ENCODE measurements at regions not wholly inside any gene's neighbourhood (a gene's known extent, or its start where the extent isn't known, plus 50 kb on each side); places are given as distances from the start of the nearest gene placed in this dataset.

GRCh38 chr20:19918965-19919329 lies 98.2 kb upstream of the NAA20 start (continued):
- TF ChIP-seq CSRNP1 (CRISPR knock-in tag; IDR thresholded peaks at IDR 0.05) = no peak
- peak in 1 of 2 experiments; percentile 16; a peak in 1 of 4 replicates for TF ChIP-seq EP300 (IDR thresholded peaks at IDR 0.05; ENCODE audit: low read depth in 2 of 2, low read length in 2 of 2)
- no peak for TF ChIP-seq EP300 (CRISPR knock-in tag; IDR thresholded peaks at IDR 0.05; ENCODE audit: borderline replicate concordance)
- TF ChIP-seq XRCC5 (optimal IDR thresholded peaks at IDR 0.05; ENCODE audit: low read length) = peak; percentile 27
- TF ChIP-seq LCORL (IDR thresholded peaks at IDR 0.05) = no peak
- TF ChIP-seq LCORL (CRISPR knock-in tag; IDR thresholded peaks at IDR 0.05) = no peak; the same call in 1 of the 2 replicates
- TF ChIP-seq ZNF747 (CRISPR knock-in tag; IDR thresholded peaks at IDR 0.05; ENCODE audit: borderline replicate concordance) = 0 out of 2 replicates have a peak, but pooled peaks have one; percentile 45
- 0 out of 2 replicates have a peak, but pooled peaks have one; percentile 18 for TF ChIP-seq ELF1 (CRISPR knock-in tag; IDR thresholded peaks at IDR 0.05)
- TF ChIP-seq BCL3 (CRISPR knock-in tag; IDR thresholded peaks at IDR 0.05) = 0 out of 2 replicates have a peak, but pooled peaks have one; percentile 45
- TF ChIP-seq YEATS2 (CRISPR knock-in tag; IDR thresholded peaks at IDR 0.05; ENCODE audit: borderline replicate concordance) = 0 out of 2 replicates have a peak, but pooled peaks have one; percentile 20
- 0 out of 2 replicates have a peak, but pooled peaks have one; percentile 51 for TF ChIP-seq CBX5 (CRISPR knock-in tag; IDR thresholded peaks at IDR 0.05; ENCODE audit: borderline replicate concordance)
- no peak; the same call in 1 of the 2 replicates for TF ChIP-seq MXD1 (CRISPR knock-in tag; IDR thresholded peaks at IDR 0.05)
- 0 out of 2 replicates have a peak, but pooled peaks have one; percentile 4 for TF ChIP-seq TOE1 (CRISPR knock-in tag; IDR thresholded peaks at IDR 0.05)
- TF ChIP-seq ZNF543 (CRISPR knock-in tag; IDR thresholded peaks at IDR 0.05) = peak; percentile 47; the same call in 1 of the 2 replicates
- TF ChIP-seq ZNF800 (CRISPR knock-in tag; IDR thresholded peaks at IDR 0.05) = peak; percentile 66; the same call in 1 of the 2 replicates
- TF ChIP-seq ZBTB21 (CRISPR knock-in tag; IDR thresholded peaks at IDR 0.05) = no peak
- TF ChIP-seq TBX2 (CRISPR knock-in tag; IDR thresholded peaks at IDR 0.05; ENCODE audit: borderline replicate concordance) = no peak
- TF ChIP-seq CEBPB (IDR thresholded peaks at IDR 0.05; ENCODE audit: borderline replicate concordance, low read depth, low read length) = peak; percentile 7; the same call in 1 of the 2 replicates
- no peak for TF ChIP-seq MED13 (CRISPR knock-in tag; IDR thresholded peaks at IDR 0.05)
- no peak for TF ChIP-seq LBX2 (CRISPR knock-in tag; IDR thresholded peaks at IDR 0.05; ENCODE audit: borderline replicate concordance)
- TF ChIP-seq ZBTB42 (CRISPR knock-in tag; IDR thresholded peaks at IDR 0.05) = no peak
- 0 out of 2 replicates have a peak, but pooled peaks have one; percentile 32 for TF ChIP-seq ZFY (CRISPR knock-in tag; IDR thresholded peaks at IDR 0.05)
- peak; percentile 8 for TF ChIP-seq ASH2L (IDR thresholded peaks at IDR 0.05; ENCODE audit: insufficient read length, low read depth, low read length)
- peak; percentile 33; the same call in 1 of the 2 replicates for TF ChIP-seq MED1 (CRISPR knock-in tag; IDR thresholded peaks at IDR 0.05)
- no peak for TF ChIP-seq KLF12 (CRISPR knock-in tag; IDR thresholded peaks at IDR 0.05; ENCODE audit: borderline replicate concordance)

All from HepG2 (cell line).